ENCODE measurements at regions not wholly inside any gene's neighbourhood (a gene's known extent, or its start where the extent isn't known, plus 50 kb on each side); places are given as distances from the start of the nearest gene placed in this dataset.

DNA sequence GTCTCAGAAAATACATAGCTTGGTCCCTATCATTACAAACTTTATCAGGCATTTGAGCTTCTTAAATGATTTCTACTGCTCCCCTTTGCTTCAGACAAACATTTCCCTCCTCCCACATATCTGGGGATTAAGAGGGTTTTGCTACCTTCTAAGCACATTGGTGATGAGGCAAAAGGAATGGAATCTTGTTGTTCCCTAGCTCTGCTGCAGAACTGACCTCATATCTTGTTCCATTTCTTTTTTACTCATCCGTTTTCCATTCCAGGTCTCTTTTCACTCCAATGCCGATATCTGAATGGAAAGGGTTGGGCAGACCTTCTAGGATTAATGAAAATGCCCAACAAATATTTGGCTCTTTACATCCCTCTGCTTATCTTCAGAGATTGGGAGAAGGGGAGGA lies 444.6 kb downstream of the ZNF608 start:
- Histone ChIP-seq H2BK5ac (ENCODE audit: low read depth, low read length) (no peak overlapping the region), H3K27ac (ENCODE audit: low read depth, low read length) (no peak overlapping the region), H4K20me1 (replicated peaks in 1 of 2; ENCODE audit: control insufficient read depth in 1 of 2, insufficient read depth in 2 of 2, low read length in 2 of 2) (no peaks in the 10 kb centered on the region), H2AFZ (ENCODE audit: low read length) (no peak overlapping the region), H2AK5ac (ENCODE audit: low read depth, low read length) (no peak overlapping the region), H3K4me3 (ENCODE audit: extremely low read depth in 1 of 4, insufficient read depth in 2 of 4, low read depth in 3 of 4, low read length in 4 of 4) (no peak overlapping the region), H3K9me3 (ENCODE audit: insufficient read depth in 2 of 2, low read depth in 1 of 2, low read length in 1 of 2) (peaks cover 10 to 11% of the 10 kb centered on the region in 2 experiments), H3K79me2 (ENCODE audit: control insufficient read depth in 1 of 2, insufficient read depth in 2 of 2, low read length in 2 of 2) (no peaks in the 10 kb centered on the region), H3K79me1 (ENCODE audit: low read depth, low read length) (no peaks in the 10 kb centered on the region), H3K23ac (ENCODE audit: insufficient read length) (no peak overlapping the region), H4K8ac (ENCODE audit: extremely low read depth, insufficient read depth, low read length) (no peak overlapping the region), H2BK15ac (ENCODE audit: low read length) (no peak overlapping the region), H3K14ac (ENCODE audit: insufficient read length) (no peak overlapping the region), H3K18ac (ENCODE audit: extremely low read depth, low read length) (no peak overlapping the region), H2BK12ac (ENCODE audit: low read depth, low read length) (no peak overlapping the region), H2BK120ac (replicated peaks; ENCODE audit: low read depth, low read length) (no peak overlapping the region), H3K9ac (replicated peaks in 1 of 4; ENCODE audit: extremely low read depth in 1 of 4, low read depth in 3 of 4, low read length in 3 of 4) (no peak overlapping the region), H4K5ac (ENCODE audit: insufficient read length, low read depth, low read length) (no peak overlapping the region), H3K4me2 (ENCODE audit: insufficient read depth in 1 of 2, low read depth in 2 of 2, low read length in 2 of 2) (no peak overlapping the region), H3K56ac (replicated peaks; ENCODE audit: insufficient read length, low read depth, low read length) (no peak overlapping the region), H2BK20ac (ENCODE audit: low read length) (no peak overlapping the region; the same call in 1 of the 2 replicates), H3K36me3 (ENCODE audit: control insufficient read depth in 2 of 4, insufficient read depth in 4 of 4, low read length in 3 of 4) (no peaks in the 10 kb centered on the region; a peak in 2 of 8 replicates), H3K23me2 (ENCODE audit: low read depth, low read length) (no peaks in the 10 kb centered on the region; the same call in 1 of the 2 replicates), H4K91ac (replicated peaks; ENCODE audit: insufficient read length, low read length) (no peak overlapping the region), H3K4ac (replicated peaks; ENCODE audit: insufficient read length, low read depth, low read length) (no peak overlapping the region), H3K4me1 (replicated peaks in 1 of 4; ENCODE audit: control insufficient read depth in 3 of 4, insufficient read depth in 4 of 4, low read length in 3 of 4) (no peaks in the 10 kb centered on the region), H3K27me3 (replicated peaks in 1 of 4; ENCODE audit: control insufficient read depth in 3 of 4, extremely low read depth in 1 of 4, insufficient read depth in 3 of 4, low read length in 3 of 4) (no peaks in the 10 kb centered on the region)
- 86% methylated on average over 2 of the region's 2 CpGs; no CpG with 5 or more reads in 1 of the 2 experiments for WGBS, 2 experiments (ENCODE audit: extremely low coverage in 1 of 2, insufficient coverage in 1 of 2, insufficient read length in 1 of 2, insufficient replicate concordance in 2 of 2, low coverage in 1 of 2, low lambda C conversion rate in 2 of 2, missing lambda C conversion rate in 1 of 2)
- FAIRE-seq (no peak), DNase-seq (ENCODE audit: low read depth in 1 of 2, low spot score in 2 of 2) (no peak)
- no peak for TF ChIP-seq SRF (IDR thresholded peaks at IDR 0.05; ENCODE audit: low read depth, low read length)
- TF ChIP-seq CEBPB (IDR thresholded peaks at IDR 0.05; ENCODE audit: low read depth, low read length), result no peak
- no peak for TF ChIP-seq TAF7 (optimal IDR thresholded peaks at IDR 0.05; ENCODE audit: borderline replicate concordance, low read depth, low read length)
- no peak for TF ChIP-seq BRCA1 (IDR thresholded peaks at IDR 0.05; ENCODE audit: low read depth, low read length)
- TF ChIP-seq SUZ12 (IDR thresholded peaks at IDR 0.05; ENCODE audit: low read length), result no peak
- no peak for TF ChIP-seq EGR1 (IDR thresholded peaks at IDR 0.05; ENCODE audit: borderline replicate concordance, low read depth, low read length)
- TF ChIP-seq USF2 (IDR thresholded peaks at IDR 0.05; ENCODE audit: low read length), result no peak
- TF ChIP-seq SP1 (IDR thresholded peaks at IDR 0.05; ENCODE audit: low read depth, low read length), result no peak
- ChIA-PET CTCF (ENCODE audit: partially characterized antibody) (interaction anchor here (1.6 kb wide), 1 partner anchor 12 kb away, joined by 4 read pairs; no protein-coding TSS in a partner anchor), POLR2A (ENCODE audit: partially characterized antibody) (no interaction called here)

Measured in H1 (cell line).